ENCODE measurements at regions not wholly inside any gene's neighbourhood (a gene's known extent, or its start where the extent isn't known, plus 50 kb on each side); places are given as distances from the start of the nearest gene placed in this dataset.

DNA sequence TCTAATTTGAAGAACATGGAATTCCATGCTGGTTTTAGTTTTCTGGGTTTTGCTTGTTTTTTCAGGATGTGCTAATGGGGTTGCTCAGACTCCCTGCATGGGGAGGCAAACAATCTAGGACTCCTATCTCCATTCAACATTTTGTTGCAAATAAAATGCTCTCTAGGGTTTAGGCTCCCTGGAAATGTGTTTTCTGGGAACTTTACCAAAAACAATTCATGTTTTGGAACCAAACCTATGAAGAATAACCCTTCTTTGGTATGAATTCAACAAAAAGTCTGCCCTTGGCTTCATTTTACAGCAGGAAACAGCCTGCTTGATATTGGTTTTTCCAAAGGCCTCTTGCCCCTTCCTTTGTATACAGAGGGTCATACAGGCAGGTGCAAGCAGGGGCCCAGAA, 217.7 kb downstream of the FOXA2 start:
- TF ChIP-seq CTCF (IDR thresholded peaks at IDR 0.05) (no peak), POLR2A (IDR thresholded peaks at IDR 0.05) (no peak)
